ENCODE measurements at regions not wholly inside any gene's neighbourhood (a gene's known extent, or its start where the extent isn't known, plus 50 kb on each side); places are given as distances from the start of the nearest gene placed in this dataset.

DNA sequence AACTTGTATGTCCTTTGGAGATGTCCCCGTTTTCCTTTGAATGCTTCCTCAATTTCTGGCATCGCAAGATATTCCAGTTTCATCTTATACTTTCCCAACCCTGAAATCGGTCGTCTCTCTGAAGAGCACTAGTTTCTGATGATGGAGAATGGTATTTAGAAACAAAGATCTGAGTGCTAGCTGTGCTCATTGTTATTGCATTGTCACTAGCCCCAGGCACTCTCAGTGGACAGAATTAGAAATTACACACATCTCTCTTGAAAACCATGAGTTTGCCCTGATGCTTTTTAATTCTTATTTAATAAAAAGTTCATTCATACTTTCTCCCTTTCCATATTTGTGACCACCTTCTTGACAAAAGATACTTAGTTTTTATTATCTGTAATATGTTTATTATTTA, 67.7 kb downstream of the C9orf152 start:
- H3K27ac Mint-ChIP-seq = no peak overlapping the region
- Histone ChIP-seq H3K36me3 (ENCODE audit: insufficient read depth, low read length) (peaks cover 6% of the 10 kb centered on the region), H3K9me3 (ENCODE audit: control insufficient read depth in 1 of 2, insufficient read depth in 1 of 2, low read length in 2 of 2) (no peaks in the 10 kb centered on the region), H3K27ac (ENCODE audit: low read depth in 1 of 2, low read length in 2 of 2) (no peak overlapping the region), H3K4me1 (ENCODE audit: insufficient read depth, low read length) (peaks cover 10% of the 10 kb centered on the region), H3K4me3 (ENCODE audit: low read length) (no peak overlapping the region), H3K27me3 (ENCODE audit: control insufficient read depth in 1 of 2, insufficient read depth in 2 of 2, low read length in 2 of 2) (no peaks in the 10 kb centered on the region)
- DNase-seq = no peak
- H3K4me1 Mint-ChIP-seq (ENCODE audit: low read depth) = peaks cover 21% of the 10 kb centered on the region
- ChIA-PET CTCF (no interaction called here), POLR2A (no interaction called here)
- H3K4me3 Mint-ChIP-seq = no peak overlapping the region
- peaks cover 6% of the 10 kb centered on the region for H3K36me3 Mint-ChIP-seq (ENCODE audit: low read depth)
- H3K9me3 Mint-ChIP-seq = no peaks in the 10 kb centered on the region
- TF ChIP-seq, protein P1, sequence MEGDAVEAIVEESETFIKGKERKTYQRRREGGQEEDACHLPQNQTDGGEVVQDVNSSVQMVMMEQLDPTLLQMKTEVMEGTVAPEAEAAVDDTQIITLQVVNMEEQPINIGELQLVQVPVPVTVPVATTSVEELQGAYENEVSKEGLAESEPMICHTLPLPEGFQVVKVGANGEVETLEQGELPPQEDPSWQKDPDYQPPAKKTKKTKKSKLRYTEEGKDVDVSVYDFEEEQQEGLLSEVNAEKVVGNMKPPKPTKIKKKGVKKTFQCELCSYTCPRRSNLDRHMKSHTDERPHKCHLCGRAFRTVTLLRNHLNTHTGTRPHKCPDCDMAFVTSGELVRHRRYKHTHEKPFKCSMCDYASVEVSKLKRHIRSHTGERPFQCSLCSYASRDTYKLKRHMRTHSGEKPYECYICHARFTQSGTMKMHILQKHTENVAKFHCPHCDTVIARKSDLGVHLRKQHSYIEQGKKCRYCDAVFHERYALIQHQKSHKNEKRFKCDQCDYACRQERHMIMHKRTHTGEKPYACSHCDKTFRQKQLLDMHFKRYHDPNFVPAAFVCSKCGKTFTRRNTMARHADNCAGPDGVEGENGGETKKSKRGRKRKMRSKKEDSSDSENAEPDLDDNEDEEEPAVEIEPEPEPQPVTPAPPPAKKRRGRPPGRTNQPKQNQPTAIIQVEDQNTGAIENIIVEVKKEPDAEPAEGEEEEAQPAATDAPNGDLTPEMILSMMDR (IDR thresholded peaks at IDR 0.05) = no peak
- no peak for ATAC-seq (ENCODE audit: poor library complexity)
- intact Hi-C loops (cut with DNase I, micrococcal nuclease) = no loop called here
- no peaks in the 10 kb centered on the region for H3K27me3 Mint-ChIP-seq

GRCh38 chr9:110141227-110141793, 66.6 kb downstream of the C9orf152 start:
- no peaks in the 10 kb centered on the region for H3K9me3 ChIP-seq (ENCODE audit: control insufficient read depth in 1 of 2, insufficient read depth in 1 of 2, low read length in 2 of 2)
- no peak overlapping the region for H3K4me3 ChIP-seq (ENCODE audit: low read length)
- peaks cover 4% of the 10 kb centered on the region for H3K36me3 ChIP-seq (ENCODE audit: insufficient read depth, low read length)
- H3K27ac ChIP-seq (ENCODE audit: low read depth in 1 of 2, low read length in 2 of 2) = no peak overlapping the region
- Mint-ChIP-seq H3K4me1 (ENCODE audit: low read depth) (peaks cover 22% of the 10 kb centered on the region), H3K27ac (no peak overlapping the region), H3K36me3 (ENCODE audit: low read depth) (peaks cover 6% of the 10 kb centered on the region), H3K27me3 (no peaks in the 10 kb centered on the region), H3K9me3 (no peaks in the 10 kb centered on the region), H3K4me3 (no peak overlapping the region)
- CTCF ChIA-PET = no interaction called here
- TF ChIP-seq, protein P1 (IDR thresholded peaks at IDR 0.05) = no peak
- H3K4me1 ChIP-seq (ENCODE audit: insufficient read depth, low read length) = peaks cover 10% of the 10 kb centered on the region
- intact Hi-C loops (cut with DNase I, micrococcal nuclease) = no loop called here
- no peaks in the 10 kb centered on the region for H3K27me3 ChIP-seq (ENCODE audit: control insufficient read depth in 1 of 2, insufficient read depth in 2 of 2, low read length in 2 of 2)
- POLR2A ChIA-PET = no interaction called here
- DNase-seq (no peak), ATAC-seq (ENCODE audit: poor library complexity) (no peak)

DNA sequence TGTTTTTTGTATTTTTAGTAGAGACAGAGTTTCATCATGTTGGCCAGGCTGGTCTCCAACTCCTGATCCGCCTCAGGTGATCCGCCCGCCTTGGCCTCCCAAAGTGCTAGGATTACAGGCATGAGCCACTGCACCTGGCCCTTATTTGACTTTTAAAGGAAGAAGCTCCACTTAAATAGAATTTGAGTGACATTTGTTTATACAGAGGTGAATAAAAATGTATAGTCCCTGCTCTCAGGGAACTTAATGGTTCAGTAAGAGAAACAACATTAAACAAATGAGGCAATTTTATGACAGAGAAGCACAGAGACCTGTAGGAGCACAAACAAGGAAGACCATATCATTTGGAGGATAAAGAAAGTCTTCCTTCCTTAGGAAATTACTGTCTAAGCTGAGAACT, 65.7 kb downstream of the C9orf152 start:
- intact Hi-C loops (cut with DNase I, micrococcal nuclease) = no loop called here
- TF ChIP-seq, protein P1 (IDR thresholded peaks at IDR 0.05) = no peak
- DNase-seq (no peak), ATAC-seq (ENCODE audit: poor library complexity) (no peak)
- Histone ChIP-seq H3K36me3 (ENCODE audit: insufficient read depth, low read length) (peaks cover 3% of the 10 kb centered on the region), H3K27me3 (ENCODE audit: control insufficient read depth in 1 of 2, insufficient read depth in 2 of 2, low read length in 2 of 2) (no peaks in the 10 kb centered on the region), H3K9me3 (ENCODE audit: control insufficient read depth in 1 of 2, insufficient read depth in 1 of 2, low read length in 2 of 2) (no peaks in the 10 kb centered on the region), H3K27ac (ENCODE audit: low read depth in 1 of 2, low read length in 2 of 2) (no peak overlapping the region), H3K4me1 (ENCODE audit: insufficient read depth, low read length) (peaks cover 10% of the 10 kb centered on the region), H3K4me3 (ENCODE audit: low read length) (no peak overlapping the region)
- Mint-ChIP-seq H3K4me3 (no peak overlapping the region), H3K9me3 (no peaks in the 10 kb centered on the region), H3K4me1 (ENCODE audit: low read depth) (peaks cover 26% of the 10 kb centered on the region), H3K27ac (no peak overlapping the region), H3K27me3 (no peaks in the 10 kb centered on the region), H3K36me3 (ENCODE audit: low read depth) (no peaks in the 10 kb centered on the region)
- CTCF ChIA-PET = no interaction called here
- POLR2A ChIA-PET = no interaction called here
